Osteocyte (in vitro differentiated cells): ENCODE measurements at regions not wholly inside any gene's neighbourhood (a gene's known extent, or its start where the extent isn't known, plus 50 kb on each side); places are given as distances from the start of the nearest gene placed in this dataset.

Source experiments
- DNase-seq: peaks from one replicate; pipeline ENCODE4 v3.0.0; 2021; ENCODE audit warnings: mixed read lengths; ENCODE audit not compliant: unreplicated experiment; ENCODE audit errors: extremely low spot score
- H3K27ac Mint-ChIP-seq: one replicate; pipeline ENCODE4 v1.8.0; 2021; ENCODE audit warnings: mild to moderate bottlenecking, mixed read lengths; ENCODE audit not compliant: unreplicated experiment
- H3K27me3 Mint-ChIP-seq: one replicate; pipeline ENCODE4 v1.8.0; 2021; ENCODE audit warnings: mixed read lengths; ENCODE audit not compliant: unreplicated experiment
- H3K36me3 Mint-ChIP-seq: one replicate; pipeline ENCODE4 v1.8.0; 2021; ENCODE audit warnings: mixed read lengths; ENCODE audit not compliant: unreplicated experiment
- H3K4me1 Mint-ChIP-seq: one replicate; pipeline ENCODE4 v1.8.0; 2021; ENCODE audit warnings: mixed read lengths; ENCODE audit not compliant: unreplicated experiment
- H3K4me3 Mint-ChIP-seq: one replicate; pipeline ENCODE4 v1.8.0; 2021; ENCODE audit warnings: mild to moderate bottlenecking, moderate library complexity, mixed read lengths; ENCODE audit not compliant: unreplicated experiment
- H3K9me3 Mint-ChIP-seq: one replicate; pipeline ENCODE4 v1.8.0; 2021; ENCODE audit warnings: mixed read lengths; ENCODE audit not compliant: unreplicated experiment
- CTCF ChIP-seq: fragments of 200-600 bp; sonication (generic); IDR thresholded peaks from 2 replicates; pipeline ENCODE4 v1.5.0; 2021; ENCODE audit warnings: antibody characterized with exemption, mild to moderate bottlenecking, moderate library complexity

GRCh38 chr15:95995375-95996168 lies 334.9 kb upstream of the NR2F2 start:
- H3K4me3 Mint-ChIP-seq, result no peak overlapping the region
- no peak for DNase-seq
- H3K9me3 Mint-ChIP-seq, result no peaks in the 10 kb centered on the region
- H3K27me3 Mint-ChIP-seq, result no peaks in the 10 kb centered on the region
- H3K4me1 Mint-ChIP-seq, result peaks cover 17% of the 10 kb centered on the region
- H3K36me3 Mint-ChIP-seq, result no peaks in the 10 kb centered on the region
- no peak overlapping the region for H3K27ac Mint-ChIP-seq
- TF ChIP-seq CTCF, result no peak

GRCh38 chr15:95996494-95996893 lies 334.0 kb upstream of the NR2F2 start:
- Mint-ChIP-seq H3K4me3 (no peak overlapping the region), H3K27ac (no peak overlapping the region), H3K4me1 (peaks cover 17% of the 10 kb centered on the region), H3K36me3 (no peaks in the 10 kb centered on the region), H3K9me3 (no peaks in the 10 kb centered on the region), H3K27me3 (no peaks in the 10 kb centered on the region)
- no peak for TF ChIP-seq CTCF
- DNase-seq, result no peak

GRCh38 chr15:95998935-95999334 lies 331.6 kb upstream of the NR2F2 start:
- H3K9me3 Mint-ChIP-seq, result no peaks in the 10 kb centered on the region
- H3K4me3 Mint-ChIP-seq, result no peak overlapping the region
- no peak for DNase-seq
- H3K27ac Mint-ChIP-seq, result no peak overlapping the region
- TF ChIP-seq CTCF, result no peak
- no peaks in the 10 kb centered on the region for H3K27me3 Mint-ChIP-seq
- H3K4me1 Mint-ChIP-seq, result peaks cover 17% of the 10 kb centered on the region
- no peaks in the 10 kb centered on the region for H3K36me3 Mint-ChIP-seq

- H3K27me3 Mint-ChIP-seq, result no peaks in the 10 kb centered on the region
- no peaks in the 10 kb centered on the region for H3K4me1 Mint-ChIP-seq
- H3K9me3 Mint-ChIP-seq, result no peaks in the 10 kb centered on the region
- no peak for TF ChIP-seq CTCF
- H3K27ac Mint-ChIP-seq, result no peak overlapping the region
- DNase-seq, result no peak
- H3K36me3 Mint-ChIP-seq, result no peaks in the 10 kb centered on the region
- no peak overlapping the region for H3K4me3 Mint-ChIP-seq
Measured at GRCh38 chr15:96002890-96003859, 327.3 kb upstream of the NR2F2 start.

GRCh38 chr15:96005906-96006305 lies 324.6 kb upstream of the NR2F2 start:
- no peak for DNase-seq
- H3K36me3 Mint-ChIP-seq, result no peaks in the 10 kb centered on the region
- TF ChIP-seq CTCF, result no peak
- H3K4me1 Mint-ChIP-seq, result no peaks in the 10 kb centered on the region
- H3K27ac Mint-ChIP-seq, result no peak overlapping the region
- no peaks in the 10 kb centered on the region for H3K27me3 Mint-ChIP-seq
- no peaks in the 10 kb centered on the region for H3K9me3 Mint-ChIP-seq
- no peak overlapping the region for H3K4me3 Mint-ChIP-seq
